Fibroblast of pulmonary artery (primary cell): ENCODE measurements at regions not wholly inside any gene's neighbourhood (a gene's known extent, or its start where the extent isn't known, plus 50 kb on each side); places are given as distances from the start of the nearest gene placed in this dataset.

Experiments used
- DNase-seq: peaks from one replicate; pipeline ENCODE4 v3.0.0-alpha.2; 2010; ENCODE audit warnings: low read depth
- H3K4me3 ChIP-seq: replicated peaks from 2 replicates; pipeline ENCODE4 v1.5.1; 2011; ENCODE audit warnings: low read depth, mild to moderate bottlenecking, control low read depth, low read length, moderate library complexity
- CTCF ChIP-seq: IDR thresholded peaks from 2 replicates; pipeline ENCODE4 v1.5.1; 2011; ENCODE audit warnings: mild to moderate bottlenecking, control low read depth, low read length, inconsistent platforms; ENCODE audit errors: missing control alignments

GRCh38 chr7:124403112-124403511 lies 362.5 kb downstream of the GPR37 start:
- DNase-seq = no peak
- no peak overlapping the region for H3K4me3 ChIP-seq
- TF ChIP-seq CTCF = no peak

- no peak for DNase-seq
- H3K4me3 ChIP-seq = no peak overlapping the region
- no peak for TF ChIP-seq CTCF
Observed at GRCh38 chr7:124399941-124400340, 365.7 kb downstream of the GPR37 start.

- no peak for TF ChIP-seq CTCF
Observed at GRCh38 chr7:124398937-124399552, 366.2 kb upstream of the TMEM229A start.

GRCh38 chr7:124397134-124397533 lies 364.3 kb upstream of the TMEM229A start:
- no peak for TF ChIP-seq CTCF
- no peak overlapping the region for H3K4me3 ChIP-seq
- no peak for DNase-seq

More at GRCh38 chr7:124398937-124399552, 366.2 kb upstream of the TMEM229A start:
- no peak overlapping the region for H3K4me3 ChIP-seq
- no peak for DNase-seq

- no peak for DNase-seq
Observed at GRCh38 chr7:124390301-124390700, 357.4 kb upstream of the TMEM229A start.

GRCh38 chr7:124388751-124389150 lies 355.9 kb upstream of the TMEM229A start:
- TF ChIP-seq CTCF = no peak
- no peak for DNase-seq

More at GRCh38 chr7:124390301-124390700, 357.4 kb upstream of the TMEM229A start:
- H3K4me3 ChIP-seq = no peak overlapping the region
- TF ChIP-seq CTCF = no peak

GRCh38 chr7:124387056-124387455 lies 354.2 kb upstream of the TMEM229A start:
- no peak overlapping the region for H3K4me3 ChIP-seq
- no peak for TF ChIP-seq CTCF
- no peak for DNase-seq

More at GRCh38 chr7:124388751-124389150, 355.9 kb upstream of the TMEM229A start:
- no peak overlapping the region for H3K4me3 ChIP-seq
